HAP-1 (cell line): ENCODE measurements at regions not wholly inside any gene's neighbourhood (a gene's known extent, or its start where the extent isn't known, plus 50 kb on each side); places are given as distances from the start of the nearest gene placed in this dataset.
A peak's percentile ranks its signal among the peaks of the same experiment; 100 is the strongest.
"Not testable (repeated sequence)": the region's sequence is repeated elsewhere in the genome, so short reads cannot be mapped to it uniquely, and the experiment has no call there.

ENCODE experiments used
- DNase-seq, 2 experiments: peaks; one replicate each; pipeline ENCODE4 v3.0.0-alpha.2; 2016 to 2020; ENCODE audit warnings: low spot score in 2 of 2
- H3K27me3 ChIP-seq: fragments of 250-450 bp; sonication (Bioruptor Pico); 2 replicates; pipeline ENCODE4 v1.5.1; 2020; ENCODE audit warnings: low read depth, mild to moderate bottlenecking, moderate library complexity
- H3K36me3 ChIP-seq: fragments of 250-450 bp; sonication (Bioruptor Pico); replicated peaks from 2 replicates; pipeline ENCODE4 v1.5.1; 2020; ENCODE audit warnings: mild to moderate bottlenecking
- H3K4me1 ChIP-seq: fragments of 250-450 bp; sonication (Bioruptor Pico); 2 replicates; pipeline ENCODE4 v1.5.1; 2020; ENCODE audit warnings: mild to moderate bottlenecking
- H3K4me3 ChIP-seq: fragments of 250-450 bp; sonication (Bioruptor Pico); 2 replicates; pipeline ENCODE4 v1.5.1; 2020; ENCODE audit warnings: mild to moderate bottlenecking, moderate library complexity
- H3K9me3 ChIP-seq: fragments of 250-450 bp; sonication (Bioruptor Pico); 2 replicates; pipeline ENCODE4 v1.5.1; 2020; ENCODE audit warnings: mild to moderate bottlenecking, moderate library complexity
- in situ Hi-C: fragments of 300-500 bp; cut with MboI; formaldehyde crosslinking; loops from 3 replicates; pipeline ENCODE4 v1.14.3; 2020; ENCODE audit warnings: low sequenced_read_pairs, inconsistent platforms, mixed read lengths

- in situ Hi-C loops, result no loop called here
- no peak for DNase-seq
- no peaks in the 10 kb centered on the region for H3K9me3 ChIP-seq
- no peaks in the 10 kb centered on the region for H3K27me3 ChIP-seq
- no peaks in the 10 kb centered on the region for H3K4me1 ChIP-seq
- H3K36me3 ChIP-seq, result no peaks in the 10 kb centered on the region
- no peak overlapping the region for H3K4me3 ChIP-seq
These were observed 756.0 kb downstream of the LUZP2 start for GRCh38 chr11:25252854-25253253.

GRCh38 chr11:25263861-25264260, 767.0 kb downstream of the LUZP2 start:
- H3K36me3 ChIP-seq, H3K9me3 ChIP-seq, H3K4me3 ChIP-seq, DNase-seq, in situ Hi-C loops, H3K4me1 ChIP-seq, H3K27me3 ChIP-seq: not testable (repeated sequence)

DNA sequence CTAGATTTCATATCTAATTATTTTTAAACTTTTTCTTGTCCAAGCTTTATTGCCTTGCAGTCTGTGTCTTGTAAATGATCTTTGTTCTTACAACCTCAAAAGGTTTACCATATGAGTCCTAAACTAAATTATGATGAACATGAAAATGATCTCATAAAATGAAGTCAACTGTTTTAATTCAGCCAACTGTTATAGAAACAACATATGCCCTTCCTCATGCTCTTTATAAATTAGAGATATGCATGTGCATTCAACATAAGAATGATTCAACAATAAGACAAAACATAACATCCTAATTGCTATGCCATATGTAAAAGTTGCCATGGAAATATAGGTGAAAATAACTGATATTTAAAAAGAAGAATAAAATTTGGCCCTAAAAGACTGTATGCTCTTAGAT, 774.4 kb downstream of the LUZP2 start:
- in situ Hi-C loops, result no loop called here
- Histone ChIP-seq H3K4me1 (no peaks in the 10 kb centered on the region), H3K27me3 (no peaks in the 10 kb centered on the region), H3K9me3 (no peaks in the 10 kb centered on the region), H3K4me3 (no peak overlapping the region), H3K36me3 (no peaks in the 10 kb centered on the region)
- no peak for DNase-seq

GRCh38 chr11:25272214-25272613, 775.4 kb downstream of the LUZP2 start:
- Histone ChIP-seq H3K27me3 (no peaks in the 10 kb centered on the region), H3K4me1 (no peaks in the 10 kb centered on the region), H3K9me3 (no peaks in the 10 kb centered on the region), H3K4me3 (no peak overlapping the region), H3K36me3 (no peaks in the 10 kb centered on the region)
- DNase-seq, result no peak
- in situ Hi-C loops, result no loop called here

GRCh38 chr11:25280821-25281220, 784.0 kb downstream of the LUZP2 start:
- H3K4me1 ChIP-seq, H3K27me3 ChIP-seq, H3K9me3 ChIP-seq, H3K36me3 ChIP-seq, in situ Hi-C loops, DNase-seq, H3K4me3 ChIP-seq: not testable (repeated sequence)

DNA sequence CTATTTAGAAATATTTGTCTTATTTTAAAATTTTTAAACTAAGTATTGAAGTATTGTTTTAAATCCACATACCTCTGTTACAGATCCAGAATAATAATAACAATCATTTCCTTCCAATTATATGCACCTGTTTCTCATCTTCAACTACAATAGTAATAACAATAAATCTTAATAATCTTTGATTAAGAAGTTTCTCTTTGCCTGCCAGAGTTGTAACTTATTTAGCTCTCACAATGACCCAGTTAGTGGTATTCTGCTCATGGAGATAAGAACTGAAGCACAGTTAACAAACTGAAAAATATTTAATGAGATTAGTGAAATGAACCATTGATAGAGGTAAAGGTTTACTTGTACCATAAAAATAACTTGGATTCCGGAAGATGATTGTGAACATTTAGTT, 796.3 kb downstream of the LUZP2 start:
- in situ Hi-C loops, result no loop called here
- Histone ChIP-seq H3K4me3 (no peak overlapping the region), H3K36me3 (no peaks in the 10 kb centered on the region), H3K9me3 (no peaks in the 10 kb centered on the region), H3K27me3 (no peaks in the 10 kb centered on the region), H3K4me1 (no peaks in the 10 kb centered on the region)
- no peak for DNase-seq

GRCh38 chr11:25298450-25298849, 801.6 kb downstream of the LUZP2 start:
- in situ Hi-C loops, result no loop called here
- no peaks in the 10 kb centered on the region for H3K9me3 ChIP-seq
- no peak for DNase-seq
- H3K27me3 ChIP-seq, result 0 out of 2 replicates have a peak, but pooled peaks cover 3% of the 10 kb centered on the region
- H3K4me1 ChIP-seq, result no peaks in the 10 kb centered on the region
- H3K36me3 ChIP-seq, result no peaks in the 10 kb centered on the region
- H3K4me3 ChIP-seq, result no peak overlapping the region

- no peaks in the 10 kb centered on the region for H3K36me3 ChIP-seq
- H3K4me1 ChIP-seq, result no peaks in the 10 kb centered on the region
- in situ Hi-C loops, result no loop called here
- H3K27me3 ChIP-seq, result no peaks in the 10 kb centered on the region
- no peaks in the 10 kb centered on the region for H3K9me3 ChIP-seq
- no peak overlapping the region for H3K4me3 ChIP-seq
- DNase-seq, result no peak
These were observed 813.0 kb downstream of the LUZP2 start for GRCh38 chr11:25309818-25310217.

DNA sequence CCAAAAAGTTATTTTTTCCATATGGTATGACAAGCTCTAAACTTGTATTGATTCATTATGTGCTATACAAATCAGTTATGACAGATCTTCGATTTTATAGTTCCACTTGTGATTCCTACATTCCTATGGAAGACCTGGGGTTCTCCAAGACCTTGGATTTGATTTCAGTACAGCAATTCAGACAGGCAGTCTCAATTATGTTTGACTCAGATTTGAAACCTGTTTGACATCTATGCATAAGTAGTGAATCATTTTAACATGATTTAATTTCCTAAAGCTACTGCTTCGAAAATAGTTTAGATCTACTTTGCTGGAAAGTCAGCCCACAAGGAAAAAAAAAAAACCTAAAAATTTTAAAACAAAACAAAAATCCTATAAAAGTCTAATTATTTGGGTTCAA, 820.4 kb downstream of the LUZP2 start:
- in situ Hi-C loops, result no loop called here
- Histone ChIP-seq H3K4me1 (no peaks in the 10 kb centered on the region), H3K9me3 (no peaks in the 10 kb centered on the region), H3K36me3 (no peaks in the 10 kb centered on the region), H3K4me3 (no peak overlapping the region), H3K27me3 (no peaks in the 10 kb centered on the region)
- DNase-seq, result no peak

- no peaks in the 10 kb centered on the region for H3K9me3 ChIP-seq
- H3K36me3 ChIP-seq, result no peaks in the 10 kb centered on the region
- H3K27me3 ChIP-seq, result no peaks in the 10 kb centered on the region
- peak in 1 of 2 experiments; percentile 4 for DNase-seq
- in situ Hi-C loops, result no loop called here
- H3K4me1 ChIP-seq, result no peaks in the 10 kb centered on the region
- H3K4me3 ChIP-seq, result no peak overlapping the region
These were observed 822.3 kb downstream of the LUZP2 start for GRCh38 chr11:25319127-25319526.

DNA sequence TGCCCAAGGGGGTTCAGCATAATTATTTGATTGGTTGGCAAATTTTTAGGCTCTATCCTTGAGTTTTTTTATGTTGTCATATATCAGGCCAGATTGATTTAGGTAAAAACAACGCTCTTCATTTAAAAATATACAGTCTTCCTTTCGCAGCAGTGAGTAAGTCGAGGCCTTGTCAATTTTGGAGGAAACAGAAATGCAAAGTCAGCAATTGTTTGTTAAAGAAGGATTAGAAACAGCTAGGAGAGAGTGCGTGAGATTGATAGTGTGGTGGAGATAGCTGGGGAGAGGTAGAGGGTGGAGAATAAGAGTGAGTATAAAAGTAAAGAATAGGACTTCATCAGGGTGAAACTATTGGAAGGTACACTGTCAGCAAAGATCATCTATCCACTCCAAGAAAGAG, 830.8 kb downstream of the LUZP2 start:
- in situ Hi-C loops, result no loop called here
- no peaks in the 10 kb centered on the region for H3K36me3 ChIP-seq

DNA sequence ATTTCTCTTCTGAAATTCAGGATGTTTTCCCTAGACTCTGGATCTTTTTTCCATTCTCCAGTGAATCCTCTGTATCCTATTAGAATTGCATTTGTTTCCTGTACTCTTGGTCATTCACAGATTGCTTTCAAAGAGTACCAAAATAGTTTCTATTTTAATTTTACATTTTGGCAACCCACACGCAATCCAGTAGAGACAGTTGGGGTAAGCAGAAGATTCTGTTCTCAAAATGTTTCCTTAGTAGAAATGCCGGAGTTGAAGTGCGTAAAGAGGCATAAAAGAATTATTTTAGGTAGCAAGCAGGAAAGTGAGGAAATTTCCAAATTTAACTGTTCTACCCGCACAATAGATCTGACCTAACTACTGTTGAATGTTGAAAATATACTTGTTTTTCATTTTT, 842.4 kb downstream of the LUZP2 start:
- no peak for DNase-seq
- Histone ChIP-seq H3K4me3 (no peak overlapping the region), H3K4me1 (no peaks in the 10 kb centered on the region), H3K27me3 (no peaks in the 10 kb centered on the region), H3K9me3 (no peaks in the 10 kb centered on the region), H3K36me3 (no peaks in the 10 kb centered on the region)
- in situ Hi-C loops, result no loop called here

More for the DNA sequence above, 830.8 kb downstream of the LUZP2 start:
- no peaks in the 10 kb centered on the region for H3K9me3 ChIP-seq
- no peaks in the 10 kb centered on the region for H3K4me1 ChIP-seq
- H3K4me3 ChIP-seq, result no peak overlapping the region
- no peak for DNase-seq
- no peaks in the 10 kb centered on the region for H3K27me3 ChIP-seq

DNA sequence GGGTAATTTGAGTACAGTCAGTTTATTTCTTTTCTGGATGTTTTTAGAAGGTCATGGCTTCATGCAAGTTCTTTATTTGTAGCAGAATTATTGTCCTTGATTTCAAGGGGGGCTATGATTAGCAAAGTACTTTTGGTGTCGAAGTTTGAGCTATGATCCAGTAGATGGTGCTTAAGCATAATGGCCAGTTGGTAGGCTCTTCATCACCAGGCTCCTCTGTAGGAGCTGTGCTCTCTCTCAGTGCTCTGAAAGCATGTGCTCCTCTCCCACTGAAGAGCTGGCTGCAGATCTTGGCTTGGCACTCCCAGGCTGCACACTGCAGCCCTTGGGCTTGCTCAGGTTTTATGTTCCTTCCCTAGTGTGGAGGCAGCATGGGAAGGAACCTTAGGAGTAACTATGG, 852.7 kb downstream of the LUZP2 start:
- Histone ChIP-seq H3K36me3 (no peaks in the 10 kb centered on the region), H3K4me3 (no peak overlapping the region), H3K9me3 (no peaks in the 10 kb centered on the region; the same call in 1 of the 2 replicates), H3K27me3 (no peaks in the 10 kb centered on the region), H3K4me1 (no peaks in the 10 kb centered on the region)
- in situ Hi-C loops, result no loop called here
- DNase-seq, result no peak

DNA sequence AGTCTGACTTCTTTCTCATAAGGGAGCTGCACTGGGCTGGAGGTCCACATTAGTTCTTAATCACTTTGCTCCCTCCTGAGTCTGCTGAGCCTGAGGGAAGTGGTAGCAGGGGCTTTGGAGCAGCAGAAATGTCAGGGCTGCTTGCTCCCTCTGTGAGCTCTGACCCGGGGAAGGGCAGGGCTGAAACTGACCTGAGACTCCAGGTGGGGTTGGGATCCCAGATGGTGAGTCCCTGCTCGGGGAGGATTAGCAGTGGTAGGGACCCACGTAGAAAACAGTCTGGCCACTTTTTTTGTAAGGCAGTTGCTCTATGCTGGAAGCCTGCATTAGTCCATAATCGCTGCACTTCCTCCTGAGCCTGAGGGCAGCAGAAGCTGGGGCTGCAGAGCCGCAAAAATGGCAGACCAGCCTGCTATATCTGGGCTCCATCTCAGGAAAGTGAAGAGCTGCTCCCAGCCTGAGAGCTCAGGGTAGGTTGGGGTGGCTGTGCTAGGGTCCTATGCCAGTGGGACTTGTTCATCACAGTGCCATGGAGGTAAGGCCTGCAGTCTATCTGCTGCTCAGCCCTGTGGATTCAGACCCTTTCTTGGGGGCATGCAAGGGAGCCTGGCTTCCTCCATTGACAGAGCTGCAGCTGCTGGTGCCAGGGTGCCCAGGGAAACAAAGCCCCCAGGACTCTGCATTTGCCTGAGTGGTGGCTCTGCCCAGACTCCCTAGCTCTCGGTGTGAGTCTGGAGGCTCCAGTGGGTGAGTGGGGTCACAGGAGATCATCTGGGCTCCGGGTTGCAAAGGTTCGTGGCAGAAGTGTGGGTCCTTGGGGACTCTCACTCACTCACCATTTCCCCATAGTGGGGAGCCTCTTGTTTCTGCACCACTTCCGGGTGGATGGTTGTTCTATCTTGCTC, 854.3 kb downstream of the LUZP2 start:
- H3K4me3 ChIP-seq, result no peak overlapping the region
- H3K9me3 ChIP-seq, result no peaks in the 10 kb centered on the region; the same call in 1 of the 2 replicates
- no peaks in the 10 kb centered on the region for H3K27me3 ChIP-seq
- no peaks in the 10 kb centered on the region for H3K4me1 ChIP-seq
- no peak for DNase-seq
- in situ Hi-C loops, result no loop called here
- no peaks in the 10 kb centered on the region for H3K36me3 ChIP-seq

GRCh38 chr11:25357133-25357532, 860.3 kb downstream of the LUZP2 start:
- Histone ChIP-seq H3K4me3 (no peak overlapping the region), H3K4me1 (no peaks in the 10 kb centered on the region), H3K36me3 (no peaks in the 10 kb centered on the region), H3K9me3 (no peaks in the 10 kb centered on the region), H3K27me3 (no peaks in the 10 kb centered on the region)
- in situ Hi-C loops, result no loop called here
- no peak for DNase-seq
